HepG2 (cell line): ENCODE measurements at regions not wholly inside any gene's neighbourhood (a gene's known extent, or its start where the extent isn't known, plus 50 kb on each side); places are given as distances from the start of the nearest gene placed in this dataset.

Experiments used
- ATAC-seq: fragments of 200-7000 bp; cut with Tn5 transposase; 3 replicates; pipeline ENCODE4 v1.9.1; 2020; ENCODE audit warnings: mild to moderate bottlenecking, moderate library complexity
- BruUV-seq: library from RNA; stranded (reverse); fragments of 400-500 nt; replicated peaks from 2 replicates; lab custom pipeline; 2021; lab: Mats Ljungman, UMichigan
- CTCF ChIA-PET: fragments of 300-600 bp; formaldehyde crosslinking; extraction: SDS; loops from one replicate; lab custom pipeline; 2021; ENCODE audit warnings: low total read pairs, inconsistent platforms, low intra/inter-chr PET ratio; lab: Yijun Ruan, JAX
- POLR2A ChIA-PET: fragments of 350-600 bp; sonication (Branson Sonifier 250); formaldehyde crosslinking; loops from one replicate; lab custom pipeline; 2020; ENCODE audit warnings: antibody characterized with exemption, inconsistent platforms; lab: Yijun Ruan, JAX
- DNase-seq: peaks from one replicate; pipeline ENCODE4 v3.0.0-alpha.2; 2015; ENCODE audit warnings: low spot score
- FAIRE-seq: peaks from 3 replicates; lab custom pipeline; 2011; peaks lifted over from hg19 to GRCh38; lab: Jason Lieb, UNC
- H2AFZ ChIP-seq: one replicate; pipeline ENCODE4 v1.6.1; 2011; ENCODE audit warnings: low read length, inconsistent platforms
- H3K27ac ChIP-seq: fragments of 300-600 bp; 3 replicates; pipeline ENCODE4 v1.8.0; 2011; ENCODE audit warnings: mixed run types, mild to moderate bottlenecking, mixed read lengths, low read length, inconsistent platforms; ENCODE audit not compliant: insufficient read depth; ENCODE audit errors: extremely low read length
- H3K27me3 ChIP-seq, 2 experiments: fragments of 200-600 bp in 1 of 2; 2 replicates in 1 of 2; 3 replicates in 1 of 2; pipeline versions ENCODE4 v1.6.0 to v1.8.0; 2011; ENCODE audit warnings: low read length in 2 of 2, mild to moderate bottlenecking in 2 of 2, moderate library complexity in 2 of 2, inconsistent platforms in 1 of 2; ENCODE audit not compliant: insufficient read depth in 2 of 2, control insufficient read depth in 1 of 2
- H3K36me3 ChIP-seq, 2 experiments: fragments of 200-600 bp in 1 of 2; replicated peaks in 1 of 2; 2 replicates in 1 of 2; 3 replicates in 1 of 2; pipeline versions ENCODE4 v1.5.1 to v1.8.0; 2011; ENCODE audit warnings: low read length in 2 of 2, inconsistent platforms in 1 of 2; ENCODE audit not compliant: insufficient read depth in 2 of 2, control insufficient read depth in 1 of 2
- H3K4me1 ChIP-seq: 2 replicates; pipeline ENCODE4 v1.5.1; 2012; ENCODE audit warnings: low read length, inconsistent platforms; ENCODE audit not compliant: insufficient read depth
- H3K4me2 ChIP-seq: 2 replicates; pipeline ENCODE4 v1.6.0; 2011; ENCODE audit warnings: low read depth, low read length, inconsistent platforms
- H3K4me3 ChIP-seq, 3 experiments: fragments of 200-600 bp in 1 of 3; sonication (generic), shearing (Covaris generic) in 1 of 3; replicated peaks in 1 of 3; 2 replicates each; pipeline ENCODE4 v1.5.1; 2011 to 2016; ENCODE audit warnings: low read length in 3 of 3, inconsistent platforms in 2 of 3, low read depth in 2 of 3, mild to moderate bottlenecking in 2 of 3, control low read depth in 1 of 3, mixed read lengths in 1 of 3; ENCODE audit not compliant: insufficient read depth in 1 of 3
- H3K79me2 ChIP-seq: one replicate; pipeline ENCODE4 v1.6.1; 2011; ENCODE audit warnings: low read length, inconsistent platforms; ENCODE audit not compliant: insufficient read depth
- H3K9ac ChIP-seq: 2 replicates; pipeline ENCODE4 v1.6.0; 2011; ENCODE audit warnings: mild to moderate bottlenecking, low read depth, low read length, inconsistent platforms; ENCODE audit not compliant: insufficient read depth
- H3K9me3 ChIP-seq: 2 replicates; pipeline ENCODE4 v1.5.1; 2012; ENCODE audit warnings: mild to moderate bottlenecking, low read length
- H4K20me1 ChIP-seq: 2 replicates; pipeline ENCODE4 v1.6.0; 2011; ENCODE audit warnings: inconsistent platforms, mild to moderate bottlenecking, low read length, moderate library complexity; ENCODE audit not compliant: insufficient read depth
- ADNP ChIP-seq: sonication (generic); formaldehyde crosslinking; IDR thresholded peaks from 2 replicates; pipeline ENCODE4 v1.4.0; 2020; ENCODE audit warnings: missing genetic modification reagents
- AKAP8 ChIP-seq: sonication (generic); formaldehyde crosslinking; IDR thresholded peaks from 2 replicates; pipeline ENCODE4 v1.5.1; 2020; ENCODE audit warnings: mild to moderate bottlenecking, missing genetic modification reagents
- DRAP1 ChIP-seq: IDR thresholded peaks from 2 replicates; pipeline ENCODE4 v1.6.1; 2016; ENCODE audit warnings: missing genetic modification reagents, missing compliant biosample characterization
- EEA1 ChIP-seq: sonication (generic); formaldehyde crosslinking; IDR thresholded peaks from 2 replicates; pipeline ENCODE4 v1.5.1; 2020; ENCODE audit warnings: mild to moderate bottlenecking, missing genetic modification reagents, borderline replicate concordance
- KDM1A ChIP-seq: IDR thresholded peaks from 2 replicates; pipeline ENCODE4 v1.6.1; 2016; ENCODE audit warnings: missing compliant biosample characterization
- KDM5B ChIP-seq: sonication (generic); formaldehyde crosslinking; IDR thresholded peaks from 2 replicates; pipeline ENCODE4 v1.4.0; 2020; ENCODE audit warnings: missing genetic modification reagents, mild to moderate bottlenecking, borderline replicate concordance
- SPEN ChIP-seq: sonication (generic); formaldehyde crosslinking; IDR thresholded peaks from 2 replicates; pipeline ENCODE4 v1.5.1; 2020; ENCODE audit warnings: low read depth, mild to moderate bottlenecking, missing genetic modification reagents
- TEAD2 ChIP-seq: sonication (generic); formaldehyde crosslinking; IDR thresholded peaks from 2 replicates; pipeline ENCODE4 v1.9.0; 2021; ENCODE audit warnings: missing genetic modification reagents
- ZNF263 ChIP-seq: sonication (generic); formaldehyde crosslinking; IDR thresholded peaks from 2 replicates; pipeline ENCODE4 v1.4.0; 2020; ENCODE audit warnings: missing genetic modification reagents
- ZNF3 ChIP-seq: IDR thresholded peaks from 2 replicates; pipeline ENCODE4 v1.7.0; 2017; ENCODE audit warnings: inconsistent platforms
- ZNF331 ChIP-seq: sonication (generic); formaldehyde crosslinking; IDR thresholded peaks from 2 replicates; pipeline ENCODE4 v1.4.0; 2020; ENCODE audit warnings: missing genetic modification reagents
- ZNF530 ChIP-seq: sonication (generic); formaldehyde crosslinking; IDR thresholded peaks from 2 replicates; pipeline ENCODE4 v1.5.0; 2020; ENCODE audit warnings: low read depth, mild to moderate bottlenecking, missing genetic modification reagents
- ZNF558 ChIP-seq: sonication (generic); formaldehyde crosslinking; IDR thresholded peaks from 2 replicates; pipeline ENCODE4 v1.9.0; 2022; ENCODE audit warnings: mild to moderate bottlenecking, missing genetic modification reagents, borderline replicate concordance
- ZNF747 ChIP-seq: sonication (generic); formaldehyde crosslinking; IDR thresholded peaks from 2 replicates; pipeline ENCODE4 v1.8.1; 2023; ENCODE audit warnings: missing genetic modification reagents, mild to moderate bottlenecking, borderline replicate concordance
- WGBS: methylation state at CpG from one replicate; pipeline ENCODE4 v1.1.6; 2017; ENCODE audit warnings: low lambda C conversion rate; 5-methylcytosine and 5-hydroxymethylcytosine counted together
- in situ Hi-C: cut with HindIII; loops from 2 replicates; pipeline ENCODE4 v1.10.0; 2017; ENCODE audit warnings: low pct_unique_long_range_greater_than_20kb; ENCODE audit not compliant: extremely low pct_ligation_motif_present
- intact Hi-C: fragments of 100-400 bp; cut with micrococcal nuclease; formaldehyde crosslinking; loops from one replicate; pipeline ENCODE4 v1.10.0; 2022; ENCODE audit not compliant: unreplicated experiment
- TF ChIP-seq, protein P1 (sequence below): sonication (generic); formaldehyde crosslinking; IDR thresholded peaks from 2 replicates; pipeline ENCODE4 v1.8.1; 2023; ENCODE audit warnings: mild to moderate bottlenecking, missing genetic modification reagents
- TF ChIP-seq, protein P2 (sequence below): sonication (generic); formaldehyde crosslinking; IDR thresholded peaks from 2 replicates; pipeline ENCODE4 v1.8.0; 2022; ENCODE audit warnings: mild to moderate bottlenecking, missing genetic modification reagents; ENCODE audit not compliant: insufficient replicate concordance
- TF ChIP-seq, protein P3 (sequence below): sonication (generic); formaldehyde crosslinking; IDR thresholded peaks from 2 replicates; pipeline ENCODE4 v1.5.0; 2020; ENCODE audit warnings: mild to moderate bottlenecking, missing genetic modification reagents
- TF ChIP-seq, protein P4 (sequence below): sonication (generic); formaldehyde crosslinking; IDR thresholded peaks from 2 replicates; pipeline ENCODE4 v1.4.0; 2020; ENCODE audit warnings: mild to moderate bottlenecking, missing genetic modification reagents

GRCh38 chr18:67143028-67143427 is 373.5 kb downstream of the DSEL start:
- in situ Hi-C loops, result no loop called here
- intact Hi-C loops, result no loop called here

GRCh38 chr18:67142604-67143003 is 373.9 kb downstream of the DSEL start:
- H3K9me3 ChIP-seq, result no peaks in the 10 kb centered on the region
- no peak overlapping the region for H3K27ac ChIP-seq
- ChIA-PET CTCF (no interaction called here), POLR2A (no interaction called here)
- intact Hi-C loops (no loop called here), in situ Hi-C loops (no loop called here)
- no peak overlapping the region for H2AFZ ChIP-seq
- no peaks in the 10 kb centered on the region for H3K27me3 ChIP-seq
- no peaks in the 10 kb centered on the region for H3K79me2 ChIP-seq
- peaks cover 13% of the 10 kb centered on the region for H3K4me1 ChIP-seq
- WGBS, result 61% methylated on average over 5 of the region's 5 CpGs
- no peaks in the 10 kb centered on the region for H3K36me3 ChIP-seq
- DNase-seq (no peak), FAIRE-seq (no peak), ATAC-seq (no peak)
- H3K4me3 ChIP-seq, result no peak overlapping the region
- no peak overlapping the region for H3K9ac ChIP-seq
- no peak overlapping the region for H3K4me2 ChIP-seq
- H4K20me1 ChIP-seq, result no peaks in the 10 kb centered on the region
- BruUV-seq, result no TSS peak
- TF ChIP-seq, protein P1, sequence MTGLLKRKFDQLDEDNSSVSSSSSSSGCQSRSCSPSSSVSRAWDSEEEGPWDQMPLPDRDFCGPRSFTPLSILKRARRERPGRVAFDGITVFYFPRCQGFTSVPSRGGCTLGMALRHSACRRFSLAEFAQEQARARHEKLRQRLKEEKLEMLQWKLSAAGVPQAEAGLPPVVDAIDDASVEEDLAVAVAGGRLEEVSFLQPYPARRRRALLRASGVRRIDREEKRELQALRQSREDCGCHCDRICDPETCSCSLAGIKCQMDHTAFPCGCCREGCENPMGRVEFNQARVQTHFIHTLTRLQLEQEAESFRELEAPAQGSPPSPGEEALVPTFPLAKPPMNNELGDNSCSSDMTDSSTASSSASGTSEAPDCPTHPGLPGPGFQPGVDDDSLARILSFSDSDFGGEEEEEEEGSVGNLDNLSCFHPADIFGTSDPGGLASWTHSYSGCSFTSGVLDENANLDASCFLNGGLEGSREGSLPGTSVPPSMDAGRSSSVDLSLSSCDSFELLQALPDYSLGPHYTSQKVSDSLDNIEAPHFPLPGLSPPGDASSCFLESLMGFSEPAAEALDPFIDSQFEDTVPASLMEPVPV (CRISPR knock-in tag), result no peak
- no peak for TF ChIP-seq ADNP (CRISPR knock-in tag)
- TF ChIP-seq AKAP8 (CRISPR knock-in tag), result no peak
- TF ChIP-seq ZNF530 (CRISPR knock-in tag), result no peak
- TF ChIP-seq ZNF3 (CRISPR knock-in tag), result no peak
- TF ChIP-seq, protein P2, sequence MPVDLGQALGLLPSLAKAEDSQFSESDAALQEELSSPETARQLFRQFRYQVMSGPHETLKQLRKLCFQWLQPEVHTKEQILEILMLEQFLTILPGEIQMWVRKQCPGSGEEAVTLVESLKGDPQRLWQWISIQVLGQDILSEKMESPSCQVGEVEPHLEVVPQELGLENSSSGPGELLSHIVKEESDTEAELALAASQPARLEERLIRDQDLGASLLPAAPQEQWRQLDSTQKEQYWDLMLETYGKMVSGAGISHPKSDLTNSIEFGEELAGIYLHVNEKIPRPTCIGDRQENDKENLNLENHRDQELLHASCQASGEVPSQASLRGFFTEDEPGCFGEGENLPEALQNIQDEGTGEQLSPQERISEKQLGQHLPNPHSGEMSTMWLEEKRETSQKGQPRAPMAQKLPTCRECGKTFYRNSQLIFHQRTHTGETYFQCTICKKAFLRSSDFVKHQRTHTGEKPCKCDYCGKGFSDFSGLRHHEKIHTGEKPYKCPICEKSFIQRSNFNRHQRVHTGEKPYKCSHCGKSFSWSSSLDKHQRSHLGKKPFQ (CRISPR knock-in tag), result no peak
- no peak for TF ChIP-seq DRAP1
- no peak for TF ChIP-seq KDM1A (CRISPR knock-in tag)
- TF ChIP-seq, protein P3, sequence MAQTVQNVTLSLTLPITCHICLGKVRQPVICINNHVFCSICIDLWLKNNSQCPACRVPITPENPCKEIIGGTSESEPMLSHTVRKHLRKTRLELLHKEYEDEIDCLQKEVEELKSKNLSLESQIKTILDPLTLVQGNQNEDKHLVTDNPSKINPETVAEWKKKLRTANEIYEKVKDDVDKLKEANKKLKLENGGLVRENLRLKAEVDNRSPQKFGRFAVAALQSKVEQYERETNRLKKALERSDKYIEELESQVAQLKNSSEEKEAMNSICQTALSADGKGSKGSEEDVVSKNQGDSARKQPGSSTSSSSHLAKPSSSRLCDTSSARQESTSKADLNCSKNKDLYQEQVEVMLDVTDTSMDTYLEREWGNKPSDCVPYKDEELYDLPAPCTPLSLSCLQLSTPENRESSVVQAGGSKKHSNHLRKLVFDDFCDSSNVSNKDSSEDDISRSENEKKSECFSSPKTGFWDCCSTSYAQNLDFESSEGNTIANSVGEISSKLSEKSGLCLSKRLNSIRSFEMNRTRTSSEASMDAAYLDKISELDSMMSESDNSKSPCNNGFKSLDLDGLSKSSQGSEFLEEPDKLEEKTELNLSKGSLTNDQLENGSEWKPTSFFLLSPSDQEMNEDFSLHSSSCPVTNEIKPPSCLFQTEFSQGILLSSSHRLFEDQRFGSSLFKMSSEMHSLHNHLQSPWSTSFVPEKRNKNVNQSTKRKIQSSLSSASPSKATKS (CRISPR knock-in tag), result no peak
- TF ChIP-seq ZNF747 (CRISPR knock-in tag), result no peak

More at GRCh38 chr18:67143028-67143427, 373.5 kb downstream of the DSEL start:
- Histone ChIP-seq H3K79me2 (no peaks in the 10 kb centered on the region), H3K9ac (no peak overlapping the region), H3K27ac (no peak overlapping the region), H3K4me2 (no peak overlapping the region), H2AFZ (no peak overlapping the region), H4K20me1 (no peaks in the 10 kb centered on the region), H3K4me3 (no peak overlapping the region), H3K9me3 (no peaks in the 10 kb centered on the region), H3K27me3 (no peaks in the 10 kb centered on the region), H3K4me1 (peaks cover 13% of the 10 kb centered on the region), H3K36me3 (no peaks in the 10 kb centered on the region)
- no TSS peak for BruUV-seq
- FAIRE-seq, result no peak
- POLR2A ChIA-PET, result no interaction called here
- no peak for ATAC-seq
- no peak for DNase-seq
- CTCF ChIA-PET, result no interaction called here
- TF ChIP-seq ZNF558 (CRISPR knock-in tag) (no peak), SPEN (CRISPR knock-in tag) (no peak), TEAD2 (CRISPR knock-in tag) (no peak), EEA1 (CRISPR knock-in tag) (no peak), ZNF331 (CRISPR knock-in tag) (no peak), ZNF263 (CRISPR knock-in tag) (no peak), KDM5B (CRISPR knock-in tag) (no peak)
- TF ChIP-seq, protein P4, sequence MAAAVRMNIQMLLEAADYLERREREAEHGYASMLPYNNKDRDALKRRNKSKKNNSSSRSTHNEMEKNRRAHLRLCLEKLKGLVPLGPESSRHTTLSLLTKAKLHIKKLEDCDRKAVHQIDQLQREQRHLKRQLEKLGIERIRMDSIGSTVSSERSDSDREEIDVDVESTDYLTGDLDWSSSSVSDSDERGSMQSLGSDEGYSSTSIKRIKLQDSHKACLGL (CRISPR knock-in tag), result no peak
- 53% methylated on average over 5 of the region's 5 CpGs for WGBS
